ENCODE measurements at regions not wholly inside any gene's neighbourhood (a gene's known extent, or its start where the extent isn't known, plus 50 kb on each side); places are given as distances from the start of the nearest gene placed in this dataset.

DNA sequence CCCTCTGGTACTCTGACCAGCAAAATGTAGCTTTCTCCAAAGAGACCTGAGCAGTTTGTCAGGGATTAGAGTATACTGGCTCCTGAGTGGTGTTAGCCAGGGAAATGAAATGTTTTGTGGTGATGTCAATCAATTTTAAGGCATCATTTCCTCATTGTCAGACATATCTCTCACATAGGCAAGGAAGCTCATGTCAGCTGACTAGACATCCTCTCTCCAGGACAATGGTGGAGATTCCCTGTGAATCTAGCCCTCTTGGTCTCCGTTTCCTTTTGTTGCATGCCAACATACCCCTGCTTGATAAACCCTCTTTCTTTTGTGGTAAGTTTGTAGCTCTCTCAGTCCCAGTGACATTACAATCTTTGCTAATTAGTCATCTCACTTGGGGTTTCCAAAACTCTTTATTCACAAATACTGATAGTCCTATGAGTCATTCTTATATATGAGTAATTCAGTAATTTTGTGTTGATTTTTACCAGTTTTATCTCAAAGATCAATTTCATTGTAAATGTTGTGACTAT lies 135.6 kb upstream of the PTPRK start:
- Histone ChIP-seq H3K14ac (ENCODE audit: low read length) (no peak overlapping the region), H3K18ac (ENCODE audit: low read length) (no peak overlapping the region), H2AFZ (ENCODE audit: insufficient read depth, low read length, poor library complexity) (no peak overlapping the region), H4K8ac (ENCODE audit: low read depth, low read length) (no peak overlapping the region), H4K91ac (ENCODE audit: low read depth, low read length) (no peak overlapping the region), H3K79me2 (ENCODE audit: control insufficient read depth, insufficient read depth, low read length, poor library complexity) (no peaks in the 10 kb centered on the region), H2AK5ac (ENCODE audit: low read length) (no peak overlapping the region), H3K27me3 (ENCODE audit: insufficient read depth, low read length) (no peaks in the 10 kb centered on the region), H2BK12ac (ENCODE audit: low read length) (no peak overlapping the region), H4K12ac (ENCODE audit: low read depth, low read length) (no peak overlapping the region), H3K36me3 (ENCODE audit: control insufficient read depth in 1 of 2, insufficient read depth in 2 of 2, low read length in 2 of 2) (no peaks in the 10 kb centered on the region), H3K9me3 (ENCODE audit: insufficient read depth, low read depth, low read length) (no peaks in the 10 kb centered on the region), H3K9ac (ENCODE audit: low read length) (no peak overlapping the region), H3K79me1 (ENCODE audit: low read length) (no peaks in the 10 kb centered on the region), H3K27ac (ENCODE audit: low read depth, low read length) (no peak overlapping the region), H3K4ac (ENCODE audit: low read depth, low read length) (no peak overlapping the region), H3K4me3 (ENCODE audit: low read depth, low read length) (no peak overlapping the region), H3K4me2 (ENCODE audit: low read length) (no peak overlapping the region), H2BK5ac (ENCODE audit: low read depth, low read length, poor library complexity) (no peak overlapping the region), H3K23ac (ENCODE audit: low read length) (no peak overlapping the region), H3K4me1 (ENCODE audit: control insufficient read depth in 1 of 2, insufficient read depth in 2 of 2, low read length in 2 of 2) (peaks cover 0 to 3% of the 10 kb centered on the region in 2 experiments), H2BK120ac (ENCODE audit: insufficient read depth, low read length, poor library complexity) (no peak overlapping the region)
- no peak for DNase-seq
- WGBS (ENCODE audit: extremely low coverage, insufficient coverage, insufficient read length), result no CpG with 5 or more reads among the region's 1 CpG

DNA sequence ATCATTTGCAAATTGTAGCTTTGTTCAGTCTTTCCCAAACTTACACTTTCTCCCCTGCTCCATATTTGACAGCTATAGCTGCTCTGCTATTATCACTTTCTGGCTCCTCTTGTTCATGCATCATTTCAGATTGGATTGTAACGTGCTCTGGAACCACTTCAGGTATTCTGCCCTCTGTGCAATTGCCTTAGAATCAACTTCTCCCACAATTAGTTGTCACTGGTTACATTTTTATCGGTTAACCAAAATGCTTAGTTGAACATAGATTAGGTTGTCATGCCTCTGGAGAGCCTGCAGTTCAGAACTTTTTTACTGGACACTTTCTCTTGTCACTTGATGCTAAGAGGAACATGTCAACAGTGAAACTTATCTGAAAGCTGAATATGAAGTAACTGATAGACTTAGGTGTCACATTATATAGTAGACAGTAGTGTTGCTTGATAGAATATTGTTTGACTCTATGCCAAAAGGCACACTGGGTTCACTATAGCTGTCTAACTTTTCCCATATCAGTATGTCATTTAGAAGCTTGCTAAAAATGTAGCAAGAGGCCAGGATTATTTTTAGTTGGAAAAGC lies 127.7 kb upstream of the PTPRK start:
- no peak overlapping the region for H3K18ac ChIP-seq (ENCODE audit: low read length)
- H3K4me2 ChIP-seq (ENCODE audit: low read length), result no peak overlapping the region
- H3K79me1 ChIP-seq (ENCODE audit: low read length), result no peaks in the 10 kb centered on the region
- no peak overlapping the region for H4K12ac ChIP-seq (ENCODE audit: low read depth, low read length)
- H3K27me3 ChIP-seq (ENCODE audit: insufficient read depth, low read length), result no peaks in the 10 kb centered on the region
- no peaks in the 10 kb centered on the region for H3K79me2 ChIP-seq (ENCODE audit: control insufficient read depth, insufficient read depth, low read length, poor library complexity)
- H3K4me3 ChIP-seq (ENCODE audit: low read depth, low read length), result no peak overlapping the region
- H3K9ac ChIP-seq (ENCODE audit: low read length), result no peak overlapping the region
- no peaks in the 10 kb centered on the region for H3K4me1 ChIP-seq (ENCODE audit: control insufficient read depth in 1 of 2, insufficient read depth in 2 of 2, low read length in 2 of 2)
- H3K14ac ChIP-seq (ENCODE audit: low read length), result no peak overlapping the region
- H2AK5ac ChIP-seq (ENCODE audit: low read length), result no peak overlapping the region
- no peak overlapping the region for H3K4ac ChIP-seq (ENCODE audit: low read depth, low read length)
- no peak overlapping the region for H2BK12ac ChIP-seq (ENCODE audit: low read length)
- no peak overlapping the region for H2BK120ac ChIP-seq (ENCODE audit: insufficient read depth, low read length, poor library complexity)
- H3K36me3 ChIP-seq (ENCODE audit: control insufficient read depth in 1 of 2, insufficient read depth in 2 of 2, low read length in 2 of 2), result no peaks in the 10 kb centered on the region
- H2BK5ac ChIP-seq (ENCODE audit: low read depth, low read length, poor library complexity), result no peak overlapping the region
- WGBS (ENCODE audit: extremely low coverage, insufficient coverage, insufficient read length), result no CpG with 5 or more reads among the region's 2 CpGs
- no peak for DNase-seq
- H4K91ac ChIP-seq (ENCODE audit: low read depth, low read length), result no peak overlapping the region
- no peak overlapping the region for H3K27ac ChIP-seq (ENCODE audit: low read depth, low read length)
- no peak overlapping the region for H3K23ac ChIP-seq (ENCODE audit: low read length)
- H3K9me3 ChIP-seq (ENCODE audit: insufficient read depth, low read depth, low read length), result no peaks in the 10 kb centered on the region
- no peak overlapping the region for H4K8ac ChIP-seq (ENCODE audit: low read depth, low read length)
- H2AFZ ChIP-seq (ENCODE audit: insufficient read depth, low read length, poor library complexity), result no peak overlapping the region

DNA sequence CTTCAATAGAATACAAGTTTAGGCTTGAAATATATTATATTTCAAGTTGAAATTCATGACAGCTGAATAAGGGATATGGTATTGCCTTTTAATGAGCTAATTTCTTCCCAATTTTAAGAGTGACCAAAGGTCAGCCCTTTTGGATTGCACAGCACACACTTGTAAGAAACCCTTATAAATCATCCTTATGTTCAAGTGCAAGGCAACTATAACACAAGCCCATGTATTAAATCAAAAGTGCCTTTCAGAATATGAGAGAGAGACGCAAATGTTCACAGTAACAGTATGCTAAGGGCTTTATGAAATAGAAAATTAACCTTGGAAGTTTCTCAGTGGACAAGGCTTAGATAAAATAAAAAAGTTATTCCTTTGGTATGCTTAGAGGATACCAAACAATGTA lies 121.7 kb upstream of the PTPRK start:
- H4K12ac ChIP-seq (ENCODE audit: low read depth, low read length), result no peak overlapping the region
- no peak for DNase-seq
- no peak overlapping the region for H2AK5ac ChIP-seq (ENCODE audit: low read length)
- H3K9me3 ChIP-seq (ENCODE audit: insufficient read depth, low read depth, low read length), result no peaks in the 10 kb centered on the region
- no peaks in the 10 kb centered on the region for H3K79me2 ChIP-seq (ENCODE audit: control insufficient read depth, insufficient read depth, low read length, poor library complexity)
- no peak overlapping the region for H3K23ac ChIP-seq (ENCODE audit: low read length)
- no peak overlapping the region for H3K18ac ChIP-seq (ENCODE audit: low read length)
- H2AFZ ChIP-seq (ENCODE audit: insufficient read depth, low read length, poor library complexity), result no peak overlapping the region
- H3K4me3 ChIP-seq (ENCODE audit: low read depth, low read length), result no peak overlapping the region
- no peak overlapping the region for H3K4ac ChIP-seq (ENCODE audit: low read depth, low read length)
- no peak overlapping the region for H3K4me2 ChIP-seq (ENCODE audit: low read length)
- no peak overlapping the region for H3K14ac ChIP-seq (ENCODE audit: low read length)
- no peaks in the 10 kb centered on the region for H3K36me3 ChIP-seq (ENCODE audit: control insufficient read depth in 1 of 2, insufficient read depth in 2 of 2, low read length in 2 of 2)
- no peak overlapping the region for H2BK12ac ChIP-seq (ENCODE audit: low read length)
- no peak overlapping the region for H4K8ac ChIP-seq (ENCODE audit: low read depth, low read length)
- no peak overlapping the region for H4K91ac ChIP-seq (ENCODE audit: low read depth, low read length)
- H3K27me3 ChIP-seq (ENCODE audit: insufficient read depth, low read length), result no peaks in the 10 kb centered on the region
- no peak overlapping the region for H2BK120ac ChIP-seq (ENCODE audit: insufficient read depth, low read length, poor library complexity)
- no peak overlapping the region for H3K27ac ChIP-seq (ENCODE audit: low read depth, low read length)
- no peaks in the 10 kb centered on the region for H3K4me1 ChIP-seq (ENCODE audit: control insufficient read depth in 1 of 2, insufficient read depth in 2 of 2, low read length in 2 of 2)
- H3K79me1 ChIP-seq (ENCODE audit: low read length), result no peaks in the 10 kb centered on the region
- H3K9ac ChIP-seq (ENCODE audit: low read length), result no peak overlapping the region
- H2BK5ac ChIP-seq (ENCODE audit: low read depth, low read length, poor library complexity), result no peak overlapping the region
- no CpG with 5 or more reads among the region's 1 CpG for WGBS (ENCODE audit: extremely low coverage, insufficient coverage, insufficient read length)

DNA sequence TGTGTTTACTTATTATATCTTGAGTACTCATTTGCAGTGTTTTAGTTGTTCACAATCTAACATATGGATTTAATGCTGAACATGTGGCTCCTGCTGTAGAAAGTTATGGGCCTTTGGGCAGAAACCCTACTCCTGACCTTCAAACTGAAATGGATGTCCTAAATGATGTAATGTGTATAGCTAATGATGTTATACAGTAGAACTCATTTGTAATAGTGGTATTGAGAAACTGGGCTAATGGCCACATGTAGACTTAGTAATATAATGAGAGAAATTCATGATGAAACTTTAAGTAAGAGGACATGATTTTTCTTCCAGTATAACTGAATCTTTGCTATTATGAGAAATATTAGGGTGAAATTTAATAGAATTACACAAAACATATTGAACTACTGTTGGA lies 121.3 kb upstream of the PTPRK start:
- Histone ChIP-seq H3K4me1 (ENCODE audit: control insufficient read depth in 1 of 2, insufficient read depth in 2 of 2, low read length in 2 of 2) (no peaks in the 10 kb centered on the region), H3K36me3 (ENCODE audit: control insufficient read depth in 1 of 2, insufficient read depth in 2 of 2, low read length in 2 of 2) (no peaks in the 10 kb centered on the region), H2BK12ac (ENCODE audit: low read length) (no peak overlapping the region), H3K23ac (ENCODE audit: low read length) (no peak overlapping the region), H2BK5ac (ENCODE audit: low read depth, low read length, poor library complexity) (no peak overlapping the region), H3K4ac (ENCODE audit: low read depth, low read length) (no peak overlapping the region), H2AFZ (ENCODE audit: insufficient read depth, low read length, poor library complexity) (no peak overlapping the region), H3K9me3 (ENCODE audit: insufficient read depth, low read depth, low read length) (no peaks in the 10 kb centered on the region), H2BK120ac (ENCODE audit: insufficient read depth, low read length, poor library complexity) (no peak overlapping the region), H3K4me2 (ENCODE audit: low read length) (no peak overlapping the region), H3K18ac (ENCODE audit: low read length) (no peak overlapping the region), H3K27me3 (ENCODE audit: insufficient read depth, low read length) (no peaks in the 10 kb centered on the region), H3K79me2 (ENCODE audit: control insufficient read depth, insufficient read depth, low read length, poor library complexity) (no peaks in the 10 kb centered on the region), H2AK5ac (ENCODE audit: low read length) (no peak overlapping the region), H3K27ac (ENCODE audit: low read depth, low read length) (no peak overlapping the region), H3K9ac (ENCODE audit: low read length) (no peak overlapping the region), H4K91ac (ENCODE audit: low read depth, low read length) (no peak overlapping the region), H3K14ac (ENCODE audit: low read length) (no peak overlapping the region), H3K79me1 (ENCODE audit: low read length) (no peaks in the 10 kb centered on the region), H4K8ac (ENCODE audit: low read depth, low read length) (no peak overlapping the region), H4K12ac (ENCODE audit: low read depth, low read length) (no peak overlapping the region), H3K4me3 (ENCODE audit: low read depth, low read length) (no peak overlapping the region)
- DNase-seq, result no peak
